Type B pancreatic cell (in vitro differentiated cells): ENCODE measurements at regions not wholly inside any gene's neighbourhood (a gene's known extent, or its start where the extent isn't known, plus 50 kb on each side); places are given as distances from the start of the nearest gene placed in this dataset.

Experiments used
- DNase-seq: peaks from one replicate; pipeline ENCODE4 v3.0.0; 2021; ENCODE audit warnings: mixed read lengths; ENCODE audit not compliant: unreplicated experiment; ENCODE audit errors: extremely low spot score
- H3K27ac Mint-ChIP-seq: 2 replicates; pipeline ENCODE4 v1.8.0; 2021; ENCODE audit warnings: mild to moderate bottlenecking, mixed read lengths
- H3K27me3 Mint-ChIP-seq: 2 replicates; pipeline ENCODE4 v1.8.0; 2021; ENCODE audit warnings: mixed read lengths
- H3K36me3 Mint-ChIP-seq: 2 replicates; pipeline ENCODE4 v1.8.0; 2021; ENCODE audit warnings: mixed read lengths
- H3K4me1 Mint-ChIP-seq: one replicate; pipeline ENCODE4 v1.8.0; 2021; ENCODE audit warnings: mixed read lengths; ENCODE audit not compliant: unreplicated experiment
- H3K4me3 Mint-ChIP-seq: 2 replicates; pipeline ENCODE4 v1.8.0; 2021; ENCODE audit warnings: mild to moderate bottlenecking, mixed read lengths
- H3K9me3 Mint-ChIP-seq: 2 replicates; pipeline ENCODE4 v1.8.0; 2021; ENCODE audit warnings: mixed read lengths
- TF ChIP-seq, protein P1 (sequence below): fragments of 200-600 bp; sonication (generic); conservative IDR thresholded peaks from 2 replicates; pipeline ENCODE4 v1.5.0; 2021; ENCODE audit warnings: antibody characterized with exemption, mild to moderate bottlenecking

DNA sequence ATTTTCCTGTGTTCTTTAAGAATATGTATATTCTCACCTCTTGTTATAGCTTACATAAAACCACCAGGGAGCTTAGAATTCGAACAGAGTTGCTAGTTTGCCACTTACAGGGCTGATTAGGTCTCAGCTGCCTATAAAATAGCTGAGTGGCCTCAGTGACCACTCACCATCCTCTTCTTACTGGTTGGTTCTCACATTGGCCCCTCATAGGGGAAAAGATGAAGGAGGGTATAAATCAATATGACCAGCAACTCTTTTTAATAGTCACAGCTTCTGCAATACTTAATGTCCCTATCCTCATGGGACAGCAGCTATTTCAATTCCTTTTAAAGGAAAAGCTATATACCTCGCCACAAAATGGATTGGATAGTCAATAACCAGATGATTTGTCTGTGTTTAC lies 199.4 kb upstream of the CDH20 start:
- Mint-ChIP-seq H3K4me1 (no peaks in the 10 kb centered on the region), H3K36me3 (no peaks in the 10 kb centered on the region), H3K4me3 (no peak overlapping the region), H3K27me3 (no peaks in the 10 kb centered on the region), H3K27ac (no peak overlapping the region), H3K9me3 (no peaks in the 10 kb centered on the region)
- no peak for DNase-seq
- TF ChIP-seq, protein P1, sequence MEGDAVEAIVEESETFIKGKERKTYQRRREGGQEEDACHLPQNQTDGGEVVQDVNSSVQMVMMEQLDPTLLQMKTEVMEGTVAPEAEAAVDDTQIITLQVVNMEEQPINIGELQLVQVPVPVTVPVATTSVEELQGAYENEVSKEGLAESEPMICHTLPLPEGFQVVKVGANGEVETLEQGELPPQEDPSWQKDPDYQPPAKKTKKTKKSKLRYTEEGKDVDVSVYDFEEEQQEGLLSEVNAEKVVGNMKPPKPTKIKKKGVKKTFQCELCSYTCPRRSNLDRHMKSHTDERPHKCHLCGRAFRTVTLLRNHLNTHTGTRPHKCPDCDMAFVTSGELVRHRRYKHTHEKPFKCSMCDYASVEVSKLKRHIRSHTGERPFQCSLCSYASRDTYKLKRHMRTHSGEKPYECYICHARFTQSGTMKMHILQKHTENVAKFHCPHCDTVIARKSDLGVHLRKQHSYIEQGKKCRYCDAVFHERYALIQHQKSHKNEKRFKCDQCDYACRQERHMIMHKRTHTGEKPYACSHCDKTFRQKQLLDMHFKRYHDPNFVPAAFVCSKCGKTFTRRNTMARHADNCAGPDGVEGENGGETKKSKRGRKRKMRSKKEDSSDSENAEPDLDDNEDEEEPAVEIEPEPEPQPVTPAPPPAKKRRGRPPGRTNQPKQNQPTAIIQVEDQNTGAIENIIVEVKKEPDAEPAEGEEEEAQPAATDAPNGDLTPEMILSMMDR, result no peak

GRCh38 chr18:61136711-61137251 lies 196.4 kb upstream of the CDH20 start:
- Mint-ChIP-seq H3K9me3 (peaks cover under 1% of the 10 kb centered on the region), H3K4me1 (no peaks in the 10 kb centered on the region), H3K4me3 (no peak overlapping the region), H3K36me3 (no peaks in the 10 kb centered on the region), H3K27me3 (no peaks in the 10 kb centered on the region), H3K27ac (no peak overlapping the region)
- no peak for DNase-seq
- TF ChIP-seq, protein P1, result no peak

DNA sequence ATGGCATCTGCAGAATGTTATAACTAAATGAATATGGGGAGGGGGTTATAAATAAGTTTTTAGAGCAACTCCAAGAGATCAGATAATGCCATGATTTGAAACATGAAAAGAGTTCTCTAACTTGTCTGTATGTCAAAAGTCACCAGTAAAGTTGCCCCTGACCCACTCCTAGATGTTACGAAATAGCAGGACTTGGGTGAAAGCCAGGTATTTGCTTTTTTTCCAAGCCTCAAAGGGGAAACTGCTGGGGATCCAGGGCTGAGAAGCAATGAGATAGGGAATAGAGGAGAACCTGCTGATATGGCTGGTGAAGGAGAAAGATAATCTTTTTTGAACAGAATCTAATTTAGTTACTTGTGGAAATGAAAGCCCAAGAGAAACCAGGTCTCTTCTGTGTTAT lies 191.5 kb upstream of the CDH20 start:
- H3K9me3 Mint-ChIP-seq, result peaks cover 5% of the 10 kb centered on the region
- H3K27me3 Mint-ChIP-seq, result no peaks in the 10 kb centered on the region
- no peak for DNase-seq
- no peak overlapping the region for H3K27ac Mint-ChIP-seq
- TF ChIP-seq, protein P1, result no peak
- H3K4me1 Mint-ChIP-seq, result no peaks in the 10 kb centered on the region
- H3K36me3 Mint-ChIP-seq, result no peaks in the 10 kb centered on the region
- no peak overlapping the region for H3K4me3 Mint-ChIP-seq

DNA sequence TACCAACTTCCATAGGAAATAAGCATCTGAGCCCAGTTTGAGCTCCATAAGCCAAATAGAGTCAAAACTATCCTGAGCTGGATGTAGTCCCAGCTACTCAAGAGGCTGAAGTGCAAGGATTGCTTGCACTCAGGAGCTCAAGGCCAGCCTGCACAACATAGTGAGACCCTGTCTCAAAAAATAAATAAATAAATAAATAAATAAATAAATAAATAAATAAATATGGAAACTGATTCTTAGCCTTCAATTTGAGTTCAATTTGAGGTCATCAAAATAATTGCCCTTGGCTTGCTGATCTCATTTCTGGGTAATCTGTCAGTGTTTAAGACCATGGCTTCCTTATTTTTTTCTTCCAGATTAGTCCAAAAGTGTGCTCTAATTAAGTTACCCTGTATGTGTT lies 184.9 kb upstream of the CDH20 start:
- no peaks in the 10 kb centered on the region for H3K36me3 Mint-ChIP-seq
- TF ChIP-seq, protein P1, result no peak
- no peaks in the 10 kb centered on the region for H3K27me3 Mint-ChIP-seq
- DNase-seq, result no peak
- no peak overlapping the region for H3K27ac Mint-ChIP-seq
- H3K4me3 Mint-ChIP-seq, result no peak overlapping the region
- peaks cover 5% of the 10 kb centered on the region for H3K9me3 Mint-ChIP-seq
- H3K4me1 Mint-ChIP-seq, result no peaks in the 10 kb centered on the region

DNA sequence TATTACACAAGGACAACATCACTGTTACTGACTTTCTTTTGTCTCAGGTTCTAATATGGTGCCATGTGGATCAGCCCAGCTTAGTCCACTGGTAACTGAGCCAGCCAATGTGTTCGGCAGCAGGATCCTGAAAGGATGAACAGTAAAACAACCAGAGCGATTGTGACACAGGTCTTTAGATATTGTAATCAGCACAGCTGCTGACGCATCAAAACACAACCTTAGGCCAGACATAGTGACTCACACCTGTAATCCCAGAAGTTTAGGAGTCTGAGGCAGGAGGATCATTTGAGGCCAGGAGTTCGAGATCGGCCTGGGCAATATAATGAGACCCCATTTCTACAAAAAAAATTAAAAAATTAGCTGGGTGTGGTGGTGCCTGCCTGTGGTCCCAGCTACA lies 183.4 kb upstream of the CDH20 start:
- H3K4me3 Mint-ChIP-seq, result no peak overlapping the region
- TF ChIP-seq, protein P1, result no peak
- no peak for DNase-seq
- H3K9me3 Mint-ChIP-seq, result peaks cover 5% of the 10 kb centered on the region
- no peaks in the 10 kb centered on the region for H3K36me3 Mint-ChIP-seq
- H3K4me1 Mint-ChIP-seq, result no peaks in the 10 kb centered on the region
- H3K27ac Mint-ChIP-seq, result no peak overlapping the region
- no peaks in the 10 kb centered on the region for H3K27me3 Mint-ChIP-seq

GRCh38 chr18:61153571-61153970 lies 179.7 kb upstream of the CDH20 start:
- Mint-ChIP-seq H3K27ac (no peak overlapping the region), H3K36me3 (no peaks in the 10 kb centered on the region), H3K4me1 (no peaks in the 10 kb centered on the region), H3K9me3 (no peaks in the 10 kb centered on the region), H3K27me3 (no peaks in the 10 kb centered on the region), H3K4me3 (no peak overlapping the region)
- TF ChIP-seq, protein P1, result no peak
- DNase-seq, result no peak
